ENCODE measurements at regions not wholly inside any gene's neighbourhood (a gene's known extent, or its start where the extent isn't known, plus 50 kb on each side); places are given as distances from the start of the nearest gene placed in this dataset.

- TF ChIP-seq CTCF (conservative IDR thresholded peaks at IDR 0.05) (no peak), EZH2 (IDR thresholded peaks at IDR 0.05; ENCODE audit: low read depth) (no peak)
Measured at GRCh38 chr4:128359422-128359821, 71.8 kb upstream of the PGRMC2 start.
